DMS53 treated with DMSO at 0.1 percent for 48 hours (cell line): ENCODE measurements at regions not wholly inside any gene's neighbourhood (a gene's known extent, or its start where the extent isn't known, plus 50 kb on each side); places are given as distances from the start of the nearest gene placed in this dataset.

Experiments
- DNase-seq: peaks from one replicate; lab custom pipeline; 2025; ENCODE audit not compliant: unreplicated experiment; lab: John Stamatoyannopoulos, UW

DNA sequence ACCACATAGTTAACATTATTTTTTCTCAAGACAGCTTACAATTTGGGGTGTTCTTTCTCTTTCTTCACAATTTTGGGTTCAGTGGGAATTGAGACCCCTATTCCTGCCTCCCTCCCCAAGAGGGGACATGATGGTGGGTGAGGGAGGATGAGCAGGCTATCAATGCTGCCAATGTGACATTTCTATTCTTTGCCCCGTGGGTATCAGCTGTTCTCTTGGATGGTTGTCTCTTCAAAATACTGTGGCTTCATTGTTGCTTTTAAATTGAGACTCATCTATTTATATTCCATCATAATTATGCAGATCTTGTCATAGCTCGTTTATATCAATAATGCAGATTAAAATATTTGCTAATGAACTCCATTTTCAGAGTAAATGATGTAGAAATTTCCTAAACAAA, 56.5 kb upstream of the ANO4 start:
- DNase-seq, result no peak

DNA sequence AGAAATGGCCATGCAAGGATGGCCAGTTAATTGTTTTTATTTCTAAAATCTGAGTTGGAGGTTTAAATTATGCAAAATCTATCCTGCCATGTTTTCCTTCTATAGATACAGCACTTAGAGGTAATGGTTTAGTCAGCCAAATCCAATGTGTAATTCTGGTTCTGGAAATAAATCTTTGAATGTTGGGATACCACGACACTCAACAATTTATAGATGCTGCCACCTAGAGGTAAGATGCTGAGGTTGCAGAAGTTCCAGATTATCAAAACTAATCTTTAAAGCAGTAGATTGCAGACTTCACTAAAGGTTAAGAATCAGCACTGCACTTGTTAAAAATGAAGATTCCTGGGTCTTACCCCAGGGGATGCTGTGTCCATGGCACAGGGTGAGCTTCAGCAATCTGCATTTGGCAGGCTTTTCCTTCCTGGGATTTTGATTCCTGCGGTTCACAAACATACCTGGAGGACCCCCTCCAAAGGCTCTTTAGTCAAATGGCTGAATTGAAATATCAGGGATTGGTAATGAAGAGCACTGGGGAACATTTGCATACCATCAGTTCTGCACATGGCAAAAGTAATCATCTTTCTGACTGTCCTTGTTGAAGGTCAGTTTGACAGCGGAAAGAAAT, 53.4 kb upstream of the ANO4 start:
- DNase-seq, result peak; percentile 30

DNA sequence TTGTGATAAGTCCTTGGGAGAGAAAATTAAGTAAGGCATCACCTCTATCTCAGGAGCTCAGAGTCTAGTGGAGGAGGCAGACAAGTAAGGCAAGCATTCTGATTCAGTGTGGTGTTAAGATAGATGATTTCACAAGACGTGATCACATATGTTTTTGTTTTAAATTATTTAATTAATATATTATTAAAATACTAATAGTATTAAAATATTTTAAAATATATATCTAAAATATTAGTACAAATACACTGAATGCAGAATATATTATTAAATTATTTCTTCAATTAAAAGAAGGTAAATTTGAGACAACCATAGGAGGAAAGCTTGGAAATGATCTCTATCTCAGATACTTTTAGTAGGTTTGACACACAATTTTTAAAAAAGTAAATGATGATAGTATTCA, 51.5 kb upstream of the ANO4 start:
- DNase-seq, result no peak
